ENCODE measurements at regions not wholly inside any gene's neighbourhood (a gene's known extent, or its start where the extent isn't known, plus 50 kb on each side); places are given as distances from the start of the nearest gene placed in this dataset.

DNA sequence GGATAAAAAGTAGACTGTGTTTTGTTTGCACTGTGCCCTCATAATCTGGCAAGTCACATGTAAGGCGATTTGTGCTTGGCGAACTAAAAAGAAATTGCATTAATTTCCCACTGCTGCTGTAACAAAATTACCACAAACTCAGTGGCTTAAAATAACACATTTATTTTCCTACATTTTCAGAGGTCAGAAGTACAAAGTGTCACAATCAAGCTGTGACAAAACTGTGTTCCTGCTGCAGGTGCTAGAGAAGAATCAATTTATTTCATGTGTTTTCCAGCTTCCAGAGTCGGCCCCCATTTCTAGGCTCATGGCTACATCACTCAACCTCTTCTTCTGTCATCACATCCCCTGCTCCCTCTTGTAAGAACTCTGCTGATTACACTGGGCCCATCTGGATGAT is 158.6 kb upstream of the UFM1 start:
- TF ChIP-seq, protein P1, sequence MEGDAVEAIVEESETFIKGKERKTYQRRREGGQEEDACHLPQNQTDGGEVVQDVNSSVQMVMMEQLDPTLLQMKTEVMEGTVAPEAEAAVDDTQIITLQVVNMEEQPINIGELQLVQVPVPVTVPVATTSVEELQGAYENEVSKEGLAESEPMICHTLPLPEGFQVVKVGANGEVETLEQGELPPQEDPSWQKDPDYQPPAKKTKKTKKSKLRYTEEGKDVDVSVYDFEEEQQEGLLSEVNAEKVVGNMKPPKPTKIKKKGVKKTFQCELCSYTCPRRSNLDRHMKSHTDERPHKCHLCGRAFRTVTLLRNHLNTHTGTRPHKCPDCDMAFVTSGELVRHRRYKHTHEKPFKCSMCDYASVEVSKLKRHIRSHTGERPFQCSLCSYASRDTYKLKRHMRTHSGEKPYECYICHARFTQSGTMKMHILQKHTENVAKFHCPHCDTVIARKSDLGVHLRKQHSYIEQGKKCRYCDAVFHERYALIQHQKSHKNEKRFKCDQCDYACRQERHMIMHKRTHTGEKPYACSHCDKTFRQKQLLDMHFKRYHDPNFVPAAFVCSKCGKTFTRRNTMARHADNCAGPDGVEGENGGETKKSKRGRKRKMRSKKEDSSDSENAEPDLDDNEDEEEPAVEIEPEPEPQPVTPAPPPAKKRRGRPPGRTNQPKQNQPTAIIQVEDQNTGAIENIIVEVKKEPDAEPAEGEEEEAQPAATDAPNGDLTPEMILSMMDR (IDR thresholded peaks at IDR 0.05; ENCODE audit: low read depth, low read length) = no peak
- TF ChIP-seq POLR2A (IDR thresholded peaks at IDR 0.05; ENCODE audit: extremely low read depth, insufficient read length) (no peak), MYC (IDR thresholded peaks at IDR 0.05; ENCODE audit: low read depth, low read length) (no peak)
